ENCODE measurements at regions not wholly inside any gene's neighbourhood (a gene's known extent, or its start where the extent isn't known, plus 50 kb on each side); places are given as distances from the start of the nearest gene placed in this dataset.

DNA sequence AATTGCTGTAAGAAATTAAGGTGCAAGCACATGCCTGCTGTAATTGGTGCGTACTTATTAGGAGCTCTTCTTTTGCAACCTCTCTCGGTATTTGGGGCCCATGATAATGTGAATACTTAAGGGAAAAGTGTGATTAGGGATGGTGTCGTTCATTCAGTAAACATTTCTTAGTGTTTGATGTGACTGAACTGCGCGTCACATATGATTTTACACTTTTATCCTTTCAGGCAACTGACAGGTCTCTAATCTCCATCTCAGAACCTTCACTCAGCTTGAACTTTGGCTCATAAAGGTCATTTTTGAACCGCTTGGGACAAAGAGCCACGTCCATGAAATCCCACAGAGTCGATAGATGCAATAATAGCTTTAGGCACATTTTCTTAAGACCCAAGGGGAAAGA is 612.1 kb upstream of the PITX2 start:
- H3K27ac ChIP-seq (ENCODE audit: low read length): no peak overlapping the region
- no peaks in the 10 kb centered on the region for H3K9me3 ChIP-seq (replicated peaks; ENCODE audit: control insufficient read depth, low read depth, low read length)
- H3K4me1 ChIP-seq (ENCODE audit: control insufficient read depth, insufficient read depth, low read length): no peaks in the 10 kb centered on the region
- H3K27me3 ChIP-seq (ENCODE audit: control insufficient read depth, insufficient read depth, low read length): no peaks in the 10 kb centered on the region
- no peak for DNase-seq
- no peak overlapping the region for H3K4me3 ChIP-seq (ENCODE audit: low read length)
- WGBS (ENCODE audit: insufficient coverage): 75% methylated on average over 4 of the region's 8 CpGs
- no peaks in the 10 kb centered on the region for H3K36me3 ChIP-seq (ENCODE audit: control insufficient read depth, insufficient read depth, low read length)

DNA sequence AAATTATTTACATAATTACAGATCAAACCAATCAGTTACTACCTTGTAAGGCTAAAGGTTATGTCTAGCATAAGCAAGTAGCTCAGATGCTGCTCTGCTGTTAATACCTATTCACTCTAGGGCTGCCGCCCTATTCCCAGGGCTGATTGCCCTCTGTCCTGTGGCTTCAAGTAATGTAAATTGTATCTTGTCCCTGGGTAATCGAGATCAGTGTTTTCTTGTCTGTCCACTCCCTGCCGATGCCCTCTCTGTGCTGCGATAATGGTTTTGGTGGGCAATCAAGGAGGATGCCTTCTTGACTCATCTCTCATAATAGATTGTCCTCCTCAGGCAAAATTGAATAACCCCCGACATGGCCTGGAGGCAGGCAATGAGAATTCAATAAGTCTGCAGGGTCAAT is 641.0 kb upstream of the PITX2 start:
- WGBS (ENCODE audit: insufficient coverage): 20% methylated on average over 1 of the region's 5 CpGs
- H3K27ac ChIP-seq (ENCODE audit: low read length): no peak overlapping the region
- no peak for DNase-seq
- H3K27me3 ChIP-seq (ENCODE audit: control insufficient read depth, insufficient read depth, low read length): no peaks in the 10 kb centered on the region
- H3K4me3 ChIP-seq (ENCODE audit: low read length): no peak overlapping the region
- no peaks in the 10 kb centered on the region for H3K9me3 ChIP-seq (replicated peaks; ENCODE audit: control insufficient read depth, low read depth, low read length)
- no peaks in the 10 kb centered on the region for H3K4me1 ChIP-seq (ENCODE audit: control insufficient read depth, insufficient read depth, low read length)
- H3K36me3 ChIP-seq (ENCODE audit: control insufficient read depth, insufficient read depth, low read length): no peaks in the 10 kb centered on the region

DNA sequence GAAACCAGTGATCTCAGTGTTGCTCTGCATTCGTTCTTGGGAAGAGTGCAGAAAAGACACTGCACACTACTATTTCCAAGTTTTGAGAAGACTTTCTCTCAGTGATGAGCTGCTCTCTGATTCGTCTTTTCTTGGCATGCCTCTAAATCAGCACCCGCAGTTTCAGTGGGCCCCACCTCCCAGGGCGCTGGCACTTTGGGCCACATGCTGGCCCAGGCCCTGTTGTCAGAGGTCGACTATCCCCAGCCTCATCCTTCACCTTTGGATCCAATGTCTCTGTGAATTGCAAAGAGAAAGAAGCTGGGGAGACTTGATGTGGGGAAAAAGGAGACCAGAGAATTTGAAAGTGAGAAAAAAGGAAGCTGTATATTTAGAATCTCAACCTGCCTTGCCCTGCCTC is 644.1 kb upstream of the PITX2 start:
- WGBS (ENCODE audit: insufficient coverage): 73% methylated on average over 4 of the region's 5 CpGs
- DNase-seq: no peak
- no peaks in the 10 kb centered on the region for H3K9me3 ChIP-seq (replicated peaks; ENCODE audit: control insufficient read depth, low read depth, low read length)
- no peak overlapping the region for H3K4me3 ChIP-seq (ENCODE audit: low read length)
- no peaks in the 10 kb centered on the region for H3K4me1 ChIP-seq (ENCODE audit: control insufficient read depth, insufficient read depth, low read length)
- no peak overlapping the region for H3K27ac ChIP-seq (ENCODE audit: low read length)
- H3K27me3 ChIP-seq (ENCODE audit: control insufficient read depth, insufficient read depth, low read length): no peaks in the 10 kb centered on the region
- H3K36me3 ChIP-seq (ENCODE audit: control insufficient read depth, insufficient read depth, low read length): no peaks in the 10 kb centered on the region

DNA sequence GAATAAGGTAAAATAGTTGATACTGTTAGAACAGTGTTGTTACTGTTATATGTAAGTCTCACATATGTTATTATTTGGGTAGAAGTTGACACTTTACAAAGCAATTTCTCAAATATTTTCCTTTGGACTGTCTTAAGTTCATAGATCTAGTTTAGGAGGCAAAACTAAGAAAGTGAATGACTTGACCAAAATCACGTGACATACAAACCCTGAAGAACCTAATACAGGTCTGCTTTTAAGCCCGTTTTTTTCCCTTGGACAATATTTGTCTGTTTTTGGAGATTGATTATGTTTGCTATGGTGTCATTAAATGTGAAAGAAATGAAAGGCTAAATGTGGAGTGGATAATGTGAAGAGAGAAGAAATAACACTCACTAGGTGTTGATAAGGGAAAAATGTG is 644.9 kb upstream of the PITX2 start:
- H3K27me3 ChIP-seq (ENCODE audit: control insufficient read depth, insufficient read depth, low read length): no peaks in the 10 kb centered on the region
- H3K36me3 ChIP-seq (ENCODE audit: control insufficient read depth, insufficient read depth, low read length): no peaks in the 10 kb centered on the region
- no peak for DNase-seq
- no peak overlapping the region for H3K4me3 ChIP-seq (ENCODE audit: low read length)
- no peaks in the 10 kb centered on the region for H3K4me1 ChIP-seq (ENCODE audit: control insufficient read depth, insufficient read depth, low read length)
- WGBS (ENCODE audit: insufficient coverage): no CpG with 5 or more reads among the region's 2 CpGs
- no peak overlapping the region for H3K27ac ChIP-seq (ENCODE audit: low read length)
- no peaks in the 10 kb centered on the region for H3K9me3 ChIP-seq (replicated peaks; ENCODE audit: control insufficient read depth, low read depth, low read length)

DNA sequence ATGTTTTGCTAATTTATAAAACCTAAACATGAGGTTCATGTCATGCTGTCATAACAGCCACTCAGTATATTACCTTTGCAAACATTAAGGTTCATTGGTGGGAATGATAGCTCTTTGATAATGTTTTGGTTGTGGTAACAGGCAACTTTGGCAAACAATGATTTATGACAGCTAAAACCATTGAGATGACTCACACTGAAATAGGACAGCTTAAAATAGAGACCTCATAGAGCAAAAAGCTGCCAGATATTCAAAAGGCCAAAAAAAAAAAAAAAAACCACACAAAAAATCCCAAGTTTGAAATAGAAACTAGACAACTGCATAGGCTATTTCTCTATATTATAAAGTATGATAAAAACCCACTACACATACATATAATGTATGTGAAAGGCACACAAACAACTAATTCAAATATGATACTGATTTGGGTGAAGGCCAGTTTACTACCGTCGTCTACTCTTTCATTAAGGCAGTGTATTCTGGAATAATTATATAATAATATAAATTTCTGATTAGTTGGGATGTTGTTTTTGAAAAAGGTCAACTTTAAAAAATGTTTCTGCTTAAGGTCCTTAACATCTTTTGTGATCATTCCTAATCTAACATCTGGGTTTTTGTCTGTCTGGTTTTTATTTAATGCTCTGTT is 646.0 kb upstream of the PITX2 start:
- H3K36me3 ChIP-seq (ENCODE audit: control insufficient read depth, insufficient read depth, low read length): no peaks in the 10 kb centered on the region
- no peaks in the 10 kb centered on the region for H3K9me3 ChIP-seq (replicated peaks; ENCODE audit: control insufficient read depth, low read depth, low read length)
- H3K4me3 ChIP-seq (ENCODE audit: low read length): no peak overlapping the region
- peak; percentile 4 for DNase-seq
- H3K27ac ChIP-seq (ENCODE audit: low read length): no peak overlapping the region
- H3K4me1 ChIP-seq (ENCODE audit: control insufficient read depth, insufficient read depth, low read length): no peaks in the 10 kb centered on the region
- no CpG with 5 or more reads among the region's 2 CpGs for WGBS (ENCODE audit: insufficient coverage)
- no peaks in the 10 kb centered on the region for H3K27me3 ChIP-seq (ENCODE audit: control insufficient read depth, insufficient read depth, low read length)

DNA sequence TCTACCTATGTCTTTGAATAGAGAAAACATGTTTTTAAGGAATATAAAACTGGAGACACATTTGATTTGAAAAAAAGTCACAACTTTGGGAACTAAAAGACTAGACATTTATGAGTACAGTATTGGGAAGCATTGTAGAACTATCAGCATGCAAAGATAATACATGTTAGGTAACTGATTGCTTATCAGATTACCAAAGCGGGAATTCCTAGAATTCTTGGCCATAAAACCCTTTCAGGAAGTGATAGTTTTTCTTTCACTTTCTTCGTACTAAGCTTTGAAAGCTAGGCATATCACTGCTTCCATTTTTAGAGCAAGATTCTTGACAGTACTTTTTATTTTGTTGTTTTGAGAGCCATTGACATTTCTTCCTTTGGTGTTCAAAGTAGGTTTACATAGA is 646.6 kb upstream of the PITX2 start:
- WGBS (ENCODE audit: insufficient coverage): no CpG with 5 or more reads among the region's 2 CpGs
- Histone ChIP-seq H3K4me1 (ENCODE audit: control insufficient read depth, insufficient read depth, low read length) (no peaks in the 10 kb centered on the region), H3K27me3 (ENCODE audit: control insufficient read depth, insufficient read depth, low read length) (no peaks in the 10 kb centered on the region), H3K4me3 (ENCODE audit: low read length) (no peak overlapping the region), H3K9me3 (replicated peaks; ENCODE audit: control insufficient read depth, low read depth, low read length) (no peaks in the 10 kb centered on the region), H3K36me3 (ENCODE audit: control insufficient read depth, insufficient read depth, low read length) (no peaks in the 10 kb centered on the region), H3K27ac (ENCODE audit: low read length) (no peak overlapping the region)
- no peak for DNase-seq

DNA sequence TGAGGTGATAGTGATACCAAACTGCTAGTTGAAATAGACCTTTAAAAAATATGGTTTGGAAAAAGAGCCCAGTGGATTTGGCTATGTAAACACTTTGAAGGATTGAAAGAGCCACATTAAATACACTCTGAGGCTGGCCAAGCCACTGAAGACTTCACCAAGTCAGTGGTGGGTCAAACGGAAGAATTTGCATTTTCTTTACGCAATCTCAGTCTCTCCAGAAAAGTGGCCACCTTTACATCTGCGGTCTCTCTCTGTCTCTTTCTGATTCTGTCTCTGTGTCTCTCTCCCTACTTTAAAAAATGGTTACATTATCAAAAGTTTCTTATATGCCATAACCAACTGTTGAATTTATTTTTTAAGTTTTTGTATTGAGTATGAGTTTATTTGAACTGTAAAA is 651.2 kb upstream of the PITX2 start:
- Histone ChIP-seq H3K4me1 (ENCODE audit: control insufficient read depth, insufficient read depth, low read length) (no peaks in the 10 kb centered on the region), H3K4me3 (ENCODE audit: low read length) (no peak overlapping the region), H3K27me3 (ENCODE audit: control insufficient read depth, insufficient read depth, low read length) (no peaks in the 10 kb centered on the region), H3K9me3 (replicated peaks; ENCODE audit: control insufficient read depth, low read depth, low read length) (no peaks in the 10 kb centered on the region), H3K36me3 (ENCODE audit: control insufficient read depth, insufficient read depth, low read length) (no peaks in the 10 kb centered on the region), H3K27ac (ENCODE audit: low read length) (no peak overlapping the region)
- WGBS (ENCODE audit: insufficient coverage): 92% methylated on average over 2 of the region's 3 CpGs
- DNase-seq: no peak

DNA sequence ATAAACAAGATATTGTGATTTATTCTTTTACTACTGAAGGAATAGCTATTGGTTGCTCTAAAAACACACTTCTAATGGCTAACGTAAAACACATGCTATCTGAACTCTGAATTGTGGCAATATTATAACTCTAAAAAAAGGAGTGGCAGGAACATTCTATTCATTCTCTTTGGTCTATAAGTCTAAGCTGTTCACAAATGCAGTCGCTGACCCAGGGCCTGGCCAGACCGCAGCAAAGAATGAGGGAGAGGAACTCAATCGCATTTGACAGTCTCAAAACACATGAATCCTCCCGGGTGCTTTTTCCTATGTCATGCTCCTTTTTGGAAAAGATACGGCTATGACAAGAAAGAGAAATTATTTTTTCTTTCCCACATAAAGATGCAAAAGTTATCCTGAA is 651.6 kb upstream of the PITX2 start:
- no CpG with 5 or more reads among the region's 6 CpGs for WGBS (ENCODE audit: insufficient coverage)
- H3K4me1 ChIP-seq (ENCODE audit: control insufficient read depth, insufficient read depth, low read length): no peaks in the 10 kb centered on the region
- DNase-seq: no peak
- no peak overlapping the region for H3K4me3 ChIP-seq (ENCODE audit: low read length)
- no peaks in the 10 kb centered on the region for H3K36me3 ChIP-seq (ENCODE audit: control insufficient read depth, insufficient read depth, low read length)
- no peak overlapping the region for H3K27ac ChIP-seq (ENCODE audit: low read length)
- H3K9me3 ChIP-seq (replicated peaks; ENCODE audit: control insufficient read depth, low read depth, low read length): no peaks in the 10 kb centered on the region
- no peaks in the 10 kb centered on the region for H3K27me3 ChIP-seq (ENCODE audit: control insufficient read depth, insufficient read depth, low read length)

DNA sequence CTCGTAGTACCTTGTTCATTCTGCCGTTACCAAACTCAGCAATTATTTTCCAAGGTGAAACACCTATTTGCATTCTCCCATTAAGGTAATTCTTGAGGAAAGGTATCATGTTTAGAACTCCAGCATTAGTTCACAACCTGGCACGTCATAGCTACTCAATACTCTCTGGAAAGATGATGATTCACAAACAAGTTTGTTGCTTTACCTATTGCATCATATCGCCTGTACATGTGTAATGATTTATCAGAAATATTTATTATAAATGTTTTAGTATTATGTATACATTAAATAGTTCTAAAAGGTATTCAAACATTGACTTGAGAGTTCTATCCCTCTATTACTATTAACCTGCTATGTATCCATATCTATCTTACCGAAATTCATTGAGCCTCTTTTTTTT is 658.3 kb upstream of the PITX2 start:
- H3K27me3 ChIP-seq (ENCODE audit: control insufficient read depth, insufficient read depth, low read length): no peaks in the 10 kb centered on the region
- no peaks in the 10 kb centered on the region for H3K36me3 ChIP-seq (ENCODE audit: control insufficient read depth, insufficient read depth, low read length)
- no peaks in the 10 kb centered on the region for H3K9me3 ChIP-seq (replicated peaks; ENCODE audit: control insufficient read depth, low read depth, low read length)
- H3K4me1 ChIP-seq (ENCODE audit: control insufficient read depth, insufficient read depth, low read length): no peaks in the 10 kb centered on the region
- WGBS (ENCODE audit: insufficient coverage): no CpG with 5 or more reads among the region's 5 CpGs
- H3K27ac ChIP-seq (ENCODE audit: low read length): no peak overlapping the region
- no peak for DNase-seq
- H3K4me3 ChIP-seq (ENCODE audit: low read length): no peak overlapping the region

DNA sequence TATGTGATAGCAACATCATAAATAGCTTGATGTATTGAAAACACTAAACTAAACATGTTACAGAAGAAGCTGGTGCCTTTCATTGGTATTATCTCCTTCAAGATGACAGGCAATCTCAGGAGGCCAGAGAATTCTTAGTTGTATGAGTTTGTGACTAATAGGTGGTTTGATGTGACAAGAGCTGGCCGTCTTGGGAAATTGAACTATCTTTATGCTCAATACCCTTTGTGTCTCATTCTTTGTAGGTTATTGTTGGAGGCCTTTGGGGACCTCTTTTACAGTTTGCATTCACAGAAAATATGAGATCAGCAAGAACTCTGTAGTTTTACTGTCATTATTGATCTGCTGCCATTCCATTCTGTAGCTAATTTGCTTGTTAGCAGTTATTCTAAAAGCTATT is 659.2 kb upstream of the PITX2 start:
- no CpG with 5 or more reads among the region's 1 CpG for WGBS (ENCODE audit: insufficient coverage)

DNA sequence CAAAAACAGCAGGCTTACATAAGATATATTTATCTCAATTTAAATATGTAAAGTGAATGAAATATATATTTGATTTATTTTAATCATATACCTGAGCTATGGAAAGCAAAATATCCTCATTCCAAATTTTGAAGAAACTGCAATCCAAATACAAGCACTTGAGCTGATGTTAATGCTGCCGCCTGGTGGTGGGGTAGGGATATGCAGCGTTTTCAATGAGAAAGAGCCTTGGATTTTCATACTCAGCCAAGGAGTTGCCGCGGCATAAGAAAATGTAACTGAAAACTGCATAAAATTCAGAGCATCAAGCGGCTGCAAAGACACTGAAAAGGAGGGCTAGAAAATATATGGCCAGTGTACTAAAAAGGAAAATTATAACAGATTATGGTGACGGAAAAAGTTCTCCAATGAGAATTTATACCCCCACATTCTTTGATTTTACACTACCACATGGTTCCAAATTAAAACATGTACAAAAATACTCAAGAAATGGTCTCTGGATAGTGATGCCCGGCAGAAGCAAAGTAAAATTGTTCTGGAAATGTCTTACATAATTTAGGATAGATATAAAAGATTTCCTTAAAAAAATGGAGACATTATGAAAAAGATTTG is 660.3 kb upstream of the PITX2 start:
- peak; percentile 7 for DNase-seq
- Histone ChIP-seq H3K27ac (ENCODE audit: low read length) (no peak overlapping the region), H3K4me1 (ENCODE audit: control insufficient read depth, insufficient read depth, low read length) (no peaks in the 10 kb centered on the region), H3K36me3 (ENCODE audit: control insufficient read depth, insufficient read depth, low read length) (no peaks in the 10 kb centered on the region), H3K9me3 (replicated peaks; ENCODE audit: control insufficient read depth, low read depth, low read length) (no peaks in the 10 kb centered on the region), H3K27me3 (ENCODE audit: control insufficient read depth, insufficient read depth, low read length) (no peaks in the 10 kb centered on the region), H3K4me3 (ENCODE audit: low read length) (no peak overlapping the region)
- 21% methylated on average over 4 of the region's 7 CpGs for WGBS (ENCODE audit: insufficient coverage)

More for the DNA sequence above, 659.2 kb upstream of the PITX2 start:
- Histone ChIP-seq H3K4me3 (ENCODE audit: low read length) (no peak overlapping the region), H3K27me3 (ENCODE audit: control insufficient read depth, insufficient read depth, low read length) (no peaks in the 10 kb centered on the region), H3K4me1 (ENCODE audit: control insufficient read depth, insufficient read depth, low read length) (no peaks in the 10 kb centered on the region), H3K27ac (ENCODE audit: low read length) (no peak overlapping the region), H3K9me3 (replicated peaks; ENCODE audit: control insufficient read depth, low read depth, low read length) (no peaks in the 10 kb centered on the region), H3K36me3 (ENCODE audit: control insufficient read depth, insufficient read depth, low read length) (no peaks in the 10 kb centered on the region)
- no peak for DNase-seq
